Suprapubic skin (tissue), 4 donors: ENCODE measurements at regions not wholly inside any gene's neighbourhood (a gene's known extent, or its start where the extent isn't known, plus 50 kb on each side); places are given as distances from the start of the nearest gene placed in this dataset.
"Not testable (repeated sequence)": the region's sequence is repeated elsewhere in the genome, so short reads cannot be mapped to it uniquely, and the experiment has no call there.

Experiments used
- DNase-seq, 2 donors: peaks; one replicate each; pipeline ENCODE4 v3.0.0-alpha.2; 2019; ENCODE audit warnings: low spot score in 2 of 2
- H3K27ac ChIP-seq: fragments of 200-600 bp; sonication (generic); one replicate; pipeline ENCODE4 v1.5.1; 2019
- H3K27me3 ChIP-seq: fragments of 200-600 bp; sonication (generic); one replicate; pipeline ENCODE4 v1.5.1; 2019
- H3K36me3 ChIP-seq: fragments of 200-600 bp; sonication (generic); one replicate; pipeline ENCODE4 v1.5.1; 2019
- H3K4me1 ChIP-seq: fragments of 200-600 bp; sonication (generic); one replicate; pipeline ENCODE4 v1.5.1; 2019
- H3K4me3 ChIP-seq: fragments of 200-600 bp; sonication (generic); one replicate; pipeline ENCODE4 v1.5.1; 2019; ENCODE audit warnings: mild to moderate bottlenecking
- H3K9me3 ChIP-seq: fragments of 200-600 bp; sonication (generic); one replicate; pipeline ENCODE4 v1.5.1; 2019
- EP300 ChIP-seq: sonication (generic); formaldehyde crosslinking; IDR thresholded peaks from one replicate; pipeline ENCODE4 v1.6.1; 2017; ENCODE audit warnings: antibody characterized with exemption
- POLR2A ChIP-seq, 2 donors: fragments of 450-650 bp; IDR thresholded peaks; one replicate each; pipeline ENCODE4 v1.6.1; 2017; ENCODE audit warnings: antibody characterized with exemption in 2 of 2, mild to moderate bottlenecking in 2 of 2, moderate library complexity in 2 of 2
- POLR2AphosphoS5 ChIP-seq, 3 donors: sonication (generic); formaldehyde crosslinking; IDR thresholded peaks; one replicate each; pipeline ENCODE4 v1.6.1; 2017; ENCODE audit warnings: antibody characterized with exemption in 3 of 3
- WGBS: methylation state at CpG from one replicate; pipeline ENCODE4 v1.1.5; 2018; 5-methylcytosine and 5-hydroxymethylcytosine counted together
- TF ChIP-seq, protein P1 (sequence below), 2 donors: fragments of 200-600 bp in 1 of 2; fragments of 450-650 bp in 1 of 2; sonication (generic) in 1 of 2; IDR thresholded peaks; one replicate each; pipeline ENCODE4 v1.5.1; 2016 to 2019; ENCODE audit warnings: antibody characterized with exemption in 2 of 2, mild to moderate bottlenecking in 1 of 2, moderate library complexity in 1 of 2

- Histone ChIP-seq H3K4me1 (no peaks in the 10 kb centered on the region), H3K27me3 (peaks cover 28% of the 10 kb centered on the region), H3K36me3 (no peaks in the 10 kb centered on the region), H3K27ac (no peak overlapping the region), H3K9me3 (no peaks in the 10 kb centered on the region), H3K4me3 (no peak overlapping the region)
- no peak for DNase-seq
- WGBS = 74% methylated on average over 13 of the region's 13 CpGs
- TF ChIP-seq EP300 (no peak), POLR2AphosphoS5 (IDR thresholded peaks at IDR 0.05) (no peak), POLR2A (IDR thresholded peaks at IDR 0.05) (no peak)
- TF ChIP-seq, protein P1, sequence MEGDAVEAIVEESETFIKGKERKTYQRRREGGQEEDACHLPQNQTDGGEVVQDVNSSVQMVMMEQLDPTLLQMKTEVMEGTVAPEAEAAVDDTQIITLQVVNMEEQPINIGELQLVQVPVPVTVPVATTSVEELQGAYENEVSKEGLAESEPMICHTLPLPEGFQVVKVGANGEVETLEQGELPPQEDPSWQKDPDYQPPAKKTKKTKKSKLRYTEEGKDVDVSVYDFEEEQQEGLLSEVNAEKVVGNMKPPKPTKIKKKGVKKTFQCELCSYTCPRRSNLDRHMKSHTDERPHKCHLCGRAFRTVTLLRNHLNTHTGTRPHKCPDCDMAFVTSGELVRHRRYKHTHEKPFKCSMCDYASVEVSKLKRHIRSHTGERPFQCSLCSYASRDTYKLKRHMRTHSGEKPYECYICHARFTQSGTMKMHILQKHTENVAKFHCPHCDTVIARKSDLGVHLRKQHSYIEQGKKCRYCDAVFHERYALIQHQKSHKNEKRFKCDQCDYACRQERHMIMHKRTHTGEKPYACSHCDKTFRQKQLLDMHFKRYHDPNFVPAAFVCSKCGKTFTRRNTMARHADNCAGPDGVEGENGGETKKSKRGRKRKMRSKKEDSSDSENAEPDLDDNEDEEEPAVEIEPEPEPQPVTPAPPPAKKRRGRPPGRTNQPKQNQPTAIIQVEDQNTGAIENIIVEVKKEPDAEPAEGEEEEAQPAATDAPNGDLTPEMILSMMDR (IDR thresholded peaks at IDR 0.05) = no peak
Measured at GRCh38 chr17:77560841-77561240, 397.7 kb upstream of the TNRC6C start.

GRCh38 chr17:77562361-77562760 is 396.1 kb upstream of the TNRC6C start:
- H3K4me3 ChIP-seq, H3K27ac ChIP-seq, H3K9me3 ChIP-seq, H3K4me1 ChIP-seq, DNase-seq, H3K36me3 ChIP-seq: not testable (repeated sequence)
- peaks cover 15% of the 10 kb centered on the region for H3K27me3 ChIP-seq
- 100% methylated on average over 1 of the region's 12 CpGs for WGBS

DNA sequence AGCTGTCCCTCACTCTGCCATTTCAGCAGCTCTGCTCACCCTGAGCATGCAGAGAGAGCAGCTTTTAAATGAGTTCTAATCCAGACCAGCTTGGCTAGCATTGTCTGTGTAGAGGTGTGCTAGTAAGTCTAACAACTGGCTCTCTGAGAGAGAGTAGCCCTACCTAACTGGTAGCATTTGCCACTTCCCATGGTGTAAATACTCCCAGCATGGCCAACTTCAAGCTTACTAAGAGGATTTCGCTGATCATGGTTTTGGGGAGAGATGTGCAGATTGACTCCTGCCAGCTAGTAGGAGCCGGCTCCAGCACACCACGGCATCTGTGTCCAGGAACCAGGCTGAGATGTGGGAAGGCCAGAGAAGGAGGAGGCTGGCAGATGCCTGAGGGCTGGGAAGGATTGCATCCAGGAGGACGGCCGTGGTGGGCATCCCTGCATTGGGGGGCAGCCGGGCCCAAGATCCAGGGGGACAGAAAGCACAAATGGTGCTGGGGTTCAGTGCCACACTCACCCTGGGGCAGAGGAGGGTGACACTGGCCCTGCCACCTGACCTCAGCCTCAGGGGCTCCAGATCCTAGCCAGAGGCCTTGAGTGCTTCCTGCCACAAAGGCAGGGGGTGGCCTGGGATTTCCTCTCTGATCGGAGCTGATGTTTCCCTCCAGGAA is 394.9 kb upstream of the TNRC6C start:
- 95% methylated on average over 7 of the region's 7 CpGs for WGBS
- DNase-seq = no peak
- Histone ChIP-seq H3K4me1 (no peaks in the 10 kb centered on the region), H3K4me3 (no peak overlapping the region), H3K9me3 (no peaks in the 10 kb centered on the region), H3K36me3 (no peaks in the 10 kb centered on the region), H3K27ac (no peak overlapping the region), H3K27me3 (peaks cover 11% of the 10 kb centered on the region)
- no peak for TF ChIP-seq POLR2A (IDR thresholded peaks at IDR 0.05)
- TF ChIP-seq EP300 = no peak
- TF ChIP-seq, protein P1 (IDR thresholded peaks at IDR 0.05) = no peak
- TF ChIP-seq POLR2AphosphoS5 (IDR thresholded peaks at IDR 0.05) = no peak

DNA sequence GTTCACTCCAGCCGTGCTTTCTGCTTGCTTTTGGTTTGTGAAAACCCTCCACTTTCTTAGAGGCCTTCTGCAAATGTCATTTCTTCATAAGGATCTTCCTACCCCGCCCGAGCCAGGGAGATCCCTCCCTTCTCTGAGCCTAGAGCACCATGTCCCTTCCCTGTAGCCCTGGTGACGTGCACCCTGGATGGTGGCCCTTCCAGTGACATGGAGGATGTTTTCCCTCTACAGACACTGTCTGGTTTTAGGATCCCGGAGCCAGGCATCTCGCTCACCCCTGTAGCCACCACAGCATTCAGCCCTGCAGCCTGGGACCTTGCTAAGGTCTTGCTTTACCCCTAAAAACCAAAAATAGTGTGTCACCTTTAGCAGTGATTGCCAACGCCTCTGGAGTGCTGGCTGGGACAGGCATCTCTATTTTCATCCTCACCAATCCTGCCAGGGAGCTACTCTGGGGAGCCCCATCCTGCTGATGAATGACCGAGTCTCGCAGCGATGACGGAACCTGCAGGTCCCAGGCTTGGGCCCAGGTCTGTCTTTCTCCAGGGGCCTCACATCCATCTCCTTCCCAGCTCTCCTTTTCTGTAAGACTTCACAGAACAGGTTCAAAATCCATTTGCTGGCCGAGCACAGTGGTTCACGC is 394.1 kb upstream of the TNRC6C start:
- Histone ChIP-seq H3K27ac (no peak overlapping the region), H3K27me3 (peaks cover 6% of the 10 kb centered on the region), H3K4me3 (no peak overlapping the region), H3K36me3 (no peaks in the 10 kb centered on the region), H3K9me3 (no peaks in the 10 kb centered on the region), H3K4me1 (no peaks in the 10 kb centered on the region)
- TF ChIP-seq EP300 (no peak), POLR2A (IDR thresholded peaks at IDR 0.05) (no peak), POLR2AphosphoS5 (IDR thresholded peaks at IDR 0.05) (no peak)
- TF ChIP-seq, protein P1 (IDR thresholded peaks at IDR 0.05) = no peak
- 93% methylated on average over 13 of the region's 13 CpGs for WGBS
- peak in 1 of 2 donors; percentile 55 for DNase-seq

- Histone ChIP-seq H3K4me1 (no peaks in the 10 kb centered on the region), H3K36me3 (no peaks in the 10 kb centered on the region), H3K4me3 (no peak overlapping the region), H3K27ac (no peak overlapping the region), H3K9me3 (no peaks in the 10 kb centered on the region), H3K27me3 (peaks cover 5% of the 10 kb centered on the region)
- DNase-seq = peak in 1 of 2 donors; percentile 71
- no peak for TF ChIP-seq EP300
- TF ChIP-seq, protein P1 (IDR thresholded peaks at IDR 0.05) = no peak
- no peak for TF ChIP-seq POLR2AphosphoS5 (IDR thresholded peaks at IDR 0.05)
- TF ChIP-seq POLR2A (IDR thresholded peaks at IDR 0.05) = no peak
- WGBS = 74% methylated on average over 6 of the region's 7 CpGs
Measured at GRCh38 chr17:77565166-77565565, 393.3 kb upstream of the TNRC6C start.
